ENCODE measurements at regions not wholly inside any gene's neighbourhood (a gene's known extent, or its start where the extent isn't known, plus 50 kb on each side); places are given as distances from the start of the nearest gene placed in this dataset.

DNA sequence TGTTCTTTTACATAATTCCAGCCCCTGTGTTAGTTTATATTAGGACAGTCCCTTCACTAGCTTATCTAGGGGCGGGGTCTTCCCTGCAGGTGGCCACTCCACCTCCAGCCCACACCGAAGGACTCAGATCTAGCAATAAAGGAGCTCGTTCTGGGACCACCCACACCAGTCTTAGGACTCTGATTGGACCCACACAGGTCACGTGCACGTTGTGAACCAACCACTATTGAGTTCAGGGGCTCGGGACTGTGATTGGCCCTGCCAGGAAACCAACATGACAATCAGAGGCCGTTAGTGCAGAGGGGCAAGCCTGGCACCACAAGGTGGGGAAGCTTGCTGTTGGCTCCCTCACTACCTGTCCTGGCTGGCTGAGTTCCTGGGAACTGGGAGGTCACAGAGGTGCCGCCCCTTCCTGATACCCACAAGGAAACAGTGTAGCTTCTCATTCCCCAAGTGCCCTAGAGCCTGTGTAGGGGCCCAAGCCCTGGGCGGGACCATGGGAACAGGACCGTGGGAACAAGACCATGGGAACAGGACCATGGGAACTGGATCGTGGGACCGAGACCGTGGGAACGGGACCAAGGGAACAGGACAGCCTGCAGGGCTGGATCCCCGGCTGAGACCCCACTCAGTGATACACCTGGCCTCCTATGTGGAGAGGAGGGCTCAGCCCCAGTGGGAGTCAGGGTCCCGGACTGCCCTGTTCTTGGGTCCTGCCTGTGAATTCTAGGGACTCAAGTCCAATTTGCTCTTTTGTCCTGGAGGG, 297.8 kb downstream of the ADGRD1 start:
- TF ChIP-seq, protein P1, sequence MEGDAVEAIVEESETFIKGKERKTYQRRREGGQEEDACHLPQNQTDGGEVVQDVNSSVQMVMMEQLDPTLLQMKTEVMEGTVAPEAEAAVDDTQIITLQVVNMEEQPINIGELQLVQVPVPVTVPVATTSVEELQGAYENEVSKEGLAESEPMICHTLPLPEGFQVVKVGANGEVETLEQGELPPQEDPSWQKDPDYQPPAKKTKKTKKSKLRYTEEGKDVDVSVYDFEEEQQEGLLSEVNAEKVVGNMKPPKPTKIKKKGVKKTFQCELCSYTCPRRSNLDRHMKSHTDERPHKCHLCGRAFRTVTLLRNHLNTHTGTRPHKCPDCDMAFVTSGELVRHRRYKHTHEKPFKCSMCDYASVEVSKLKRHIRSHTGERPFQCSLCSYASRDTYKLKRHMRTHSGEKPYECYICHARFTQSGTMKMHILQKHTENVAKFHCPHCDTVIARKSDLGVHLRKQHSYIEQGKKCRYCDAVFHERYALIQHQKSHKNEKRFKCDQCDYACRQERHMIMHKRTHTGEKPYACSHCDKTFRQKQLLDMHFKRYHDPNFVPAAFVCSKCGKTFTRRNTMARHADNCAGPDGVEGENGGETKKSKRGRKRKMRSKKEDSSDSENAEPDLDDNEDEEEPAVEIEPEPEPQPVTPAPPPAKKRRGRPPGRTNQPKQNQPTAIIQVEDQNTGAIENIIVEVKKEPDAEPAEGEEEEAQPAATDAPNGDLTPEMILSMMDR (conservative IDR thresholded peaks at IDR 0.05; ENCODE audit: low read depth, low read length), result no peak
- no peak for TF ChIP-seq EZH2 (IDR thresholded peaks at IDR 0.05; ENCODE audit: borderline replicate concordance, low read depth, low read length, poor library complexity, severe bottlenecking)
